ENCODE measurements at regions not wholly inside any gene's neighbourhood (a gene's known extent, or its start where the extent isn't known, plus 50 kb on each side); places are given as distances from the start of the nearest gene placed in this dataset.

DNA sequence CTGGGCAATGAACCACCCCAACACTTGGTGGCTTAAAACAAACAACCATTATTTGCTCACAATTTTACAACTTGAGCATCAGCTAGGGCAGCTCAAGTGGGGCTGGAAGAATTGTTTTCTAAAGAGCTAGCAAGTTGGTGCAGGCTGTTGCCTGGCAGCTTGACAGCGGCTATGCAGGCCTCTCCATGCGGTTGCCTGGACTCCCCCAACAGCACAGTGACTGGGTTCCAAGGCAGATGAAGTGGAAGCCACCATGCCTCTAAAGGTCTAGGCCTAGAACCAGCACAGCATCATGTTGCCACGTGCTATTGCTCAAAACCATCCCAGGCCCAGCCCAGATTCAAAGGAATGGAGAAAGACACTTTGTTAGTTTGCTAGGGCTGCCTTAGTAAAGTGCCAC is 114.8 kb downstream of the BCOR start:
- Histone ChIP-seq H3K27me3 (ENCODE audit: insufficient read depth, low read length) (no peaks in the 10 kb centered on the region), H3K4me3 (replicated peaks in 1 of 2; ENCODE audit: low read depth in 1 of 2, low read length in 2 of 2) (no peak overlapping the region), H3K36me3 (ENCODE audit: control insufficient read depth in 1 of 2, insufficient read depth in 2 of 2, low read length in 2 of 2) (no peaks in the 10 kb centered on the region), H3K9ac (ENCODE audit: low read length) (no peak overlapping the region), H3K27ac (ENCODE audit: low read depth, low read length) (no peak overlapping the region), H4K20me1 (ENCODE audit: insufficient read depth) (no peaks in the 10 kb centered on the region), H3K9me3 (ENCODE audit: control insufficient read depth in 1 of 2, insufficient read depth in 1 of 2, low read depth in 1 of 2, low read length in 2 of 2) (no peaks in the 10 kb centered on the region), H2AFZ (ENCODE audit: low read depth, low read length, poor library complexity, severe bottlenecking) (no peak overlapping the region), H3K4me1 (ENCODE audit: control insufficient read depth in 1 of 2, insufficient read depth in 2 of 2, low read length in 2 of 2) (peaks cover 6 to 9% of the 10 kb centered on the region in 2 experiments), H3K9me2 (ENCODE audit: insufficient read depth) (no peaks in the 10 kb centered on the region), H3K4me2 (ENCODE audit: low read length) (no peak overlapping the region), H3K79me2 (ENCODE audit: insufficient read depth, low read length) (no peaks in the 10 kb centered on the region)
- intact Hi-C loops (cut with micrococcal nuclease): no loop called here
- BruUV-seq (replicated peaks): no TSS peak
- no peak for ATAC-seq
- ChIA-PET POLR2A (interaction anchor here (0.6 kb wide), 1 partner anchor 32 kb away, joined by 3 read pairs; no protein-coding TSS in a partner anchor), CTCF (no interaction called here), RAD21 (ENCODE audit: low non-redundant PET in 1 of 2, low total read pairs in 2 of 2, uncharacterized antibody in 2 of 2, unreplicated experiment in 2 of 2) (interaction anchor here (0.6 to 0.8 kb wide), 2 partner anchors 105 to 194 kb away, joined by 3 to 4 read pairs; no protein-coding TSS in a partner anchor)
- TF ChIP-seq SP1 (IDR thresholded peaks at IDR 0.05; ENCODE audit: low read depth) (no peak), SIN3A (IDR thresholded peaks at IDR 0.05; ENCODE audit: low read depth) (no peak), YY1 (IDR thresholded peaks at IDR 0.05; ENCODE audit: extremely low read depth, insufficient replicate concordance, low read depth, low read length) (no peak), EGR1 (IDR thresholded peaks at IDR 0.05; ENCODE audit: low read depth) (no peak), EZH2phosphoT487 (IDR thresholded peaks at IDR 0.05; ENCODE audit: borderline replicate concordance) (no peak), FOSL1 (IDR thresholded peaks at IDR 0.05; ENCODE audit: low read depth) (no peak), JUND (IDR thresholded peaks at IDR 0.05) (no peak), ZFX (IDR thresholded peaks at IDR 0.05) (no peak)
- TF ChIP-seq, protein P1, sequence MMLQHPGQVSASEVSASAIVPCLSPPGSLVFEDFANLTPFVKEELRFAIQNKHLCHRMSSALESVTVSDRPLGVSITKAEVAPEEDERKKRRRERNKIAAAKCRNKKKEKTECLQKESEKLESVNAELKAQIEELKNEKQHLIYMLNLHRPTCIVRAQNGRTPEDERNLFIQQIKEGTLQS (IDR thresholded peaks at IDR 0.05): no peak
- TF ChIP-seq, protein P2, sequence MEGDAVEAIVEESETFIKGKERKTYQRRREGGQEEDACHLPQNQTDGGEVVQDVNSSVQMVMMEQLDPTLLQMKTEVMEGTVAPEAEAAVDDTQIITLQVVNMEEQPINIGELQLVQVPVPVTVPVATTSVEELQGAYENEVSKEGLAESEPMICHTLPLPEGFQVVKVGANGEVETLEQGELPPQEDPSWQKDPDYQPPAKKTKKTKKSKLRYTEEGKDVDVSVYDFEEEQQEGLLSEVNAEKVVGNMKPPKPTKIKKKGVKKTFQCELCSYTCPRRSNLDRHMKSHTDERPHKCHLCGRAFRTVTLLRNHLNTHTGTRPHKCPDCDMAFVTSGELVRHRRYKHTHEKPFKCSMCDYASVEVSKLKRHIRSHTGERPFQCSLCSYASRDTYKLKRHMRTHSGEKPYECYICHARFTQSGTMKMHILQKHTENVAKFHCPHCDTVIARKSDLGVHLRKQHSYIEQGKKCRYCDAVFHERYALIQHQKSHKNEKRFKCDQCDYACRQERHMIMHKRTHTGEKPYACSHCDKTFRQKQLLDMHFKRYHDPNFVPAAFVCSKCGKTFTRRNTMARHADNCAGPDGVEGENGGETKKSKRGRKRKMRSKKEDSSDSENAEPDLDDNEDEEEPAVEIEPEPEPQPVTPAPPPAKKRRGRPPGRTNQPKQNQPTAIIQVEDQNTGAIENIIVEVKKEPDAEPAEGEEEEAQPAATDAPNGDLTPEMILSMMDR (IDR thresholded peaks at IDR 0.05 in 2 of 3, conservative IDR thresholded peaks at IDR 0.05 in 1 of 3; ENCODE audit: borderline replicate concordance in 1 of 3, insufficient read depth in 1 of 3, low read depth in 2 of 3, low read length in 2 of 3): no peak
- TF ChIP-seq, protein P3, sequence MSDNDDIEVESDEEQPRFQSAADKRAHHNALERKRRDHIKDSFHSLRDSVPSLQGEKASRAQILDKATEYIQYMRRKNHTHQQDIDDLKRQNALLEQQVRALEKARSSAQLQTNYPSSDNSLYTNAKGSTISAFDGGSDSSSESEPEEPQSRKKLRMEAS (IDR thresholded peaks at IDR 0.05): no peak
- no peak for DNase-seq (ENCODE audit: low read depth, low spot score)

Measured in HCT116 (cell line).